Suprapubic skin (tissue), 3 donors: ENCODE measurements at regions not wholly inside any gene's neighbourhood (a gene's known extent, or its start where the extent isn't known, plus 50 kb on each side); places are given as distances from the start of the nearest gene placed in this dataset.

Experiments used
- CTCF ChIP-seq, 2 donors: fragments of 200-600 bp in 1 of 2; fragments of 450-650 bp in 1 of 2; sonication (generic) in 1 of 2; IDR thresholded peaks; one replicate each; pipeline ENCODE4 v1.5.1; 2016 to 2019; ENCODE audit warnings: antibody characterized with exemption in 2 of 2, mild to moderate bottlenecking in 1 of 2, moderate library complexity in 1 of 2
- POLR2A ChIP-seq, 2 donors: fragments of 450-650 bp; IDR thresholded peaks; one replicate each; pipeline ENCODE4 v1.6.1; 2017; ENCODE audit warnings: antibody characterized with exemption in 2 of 2, mild to moderate bottlenecking in 2 of 2, moderate library complexity in 2 of 2

DNA sequence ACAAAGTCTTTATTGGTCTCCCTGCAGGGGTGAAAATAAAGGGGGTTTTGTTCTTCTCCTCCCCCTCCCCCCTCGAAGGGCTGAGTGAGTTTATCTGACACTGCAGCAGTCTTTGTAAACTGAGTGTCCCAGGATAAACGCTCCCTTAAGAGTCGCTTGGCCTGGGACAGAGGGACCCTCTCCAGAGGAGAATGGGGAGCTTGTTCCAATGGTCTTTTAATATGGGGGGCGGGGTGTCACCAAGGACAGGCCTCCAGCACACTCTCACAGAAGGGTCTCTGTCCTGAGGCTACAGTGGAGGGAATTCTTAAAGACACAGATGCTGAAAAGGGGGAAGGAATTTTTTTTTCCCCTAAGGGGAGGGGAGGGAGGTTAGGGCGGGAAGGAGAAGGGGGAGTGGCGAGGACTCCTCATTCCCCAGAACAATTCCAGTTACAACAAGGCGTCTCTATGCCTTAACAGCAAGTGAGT, 455.5 kb downstream of the SOX9 start:
- no peak for TF ChIP-seq CTCF (IDR thresholded peaks at IDR 0.05)
- no peak for TF ChIP-seq POLR2A (IDR thresholded peaks at IDR 0.05)
